ENCODE measurements at regions not wholly inside any gene's neighbourhood (a gene's known extent, or its start where the extent isn't known, plus 50 kb on each side); places are given as distances from the start of the nearest gene placed in this dataset.
"Not testable (repeated sequence)": the region's sequence is repeated elsewhere in the genome, so short reads cannot be mapped to it uniquely, and the experiment has no call there.

DNA sequence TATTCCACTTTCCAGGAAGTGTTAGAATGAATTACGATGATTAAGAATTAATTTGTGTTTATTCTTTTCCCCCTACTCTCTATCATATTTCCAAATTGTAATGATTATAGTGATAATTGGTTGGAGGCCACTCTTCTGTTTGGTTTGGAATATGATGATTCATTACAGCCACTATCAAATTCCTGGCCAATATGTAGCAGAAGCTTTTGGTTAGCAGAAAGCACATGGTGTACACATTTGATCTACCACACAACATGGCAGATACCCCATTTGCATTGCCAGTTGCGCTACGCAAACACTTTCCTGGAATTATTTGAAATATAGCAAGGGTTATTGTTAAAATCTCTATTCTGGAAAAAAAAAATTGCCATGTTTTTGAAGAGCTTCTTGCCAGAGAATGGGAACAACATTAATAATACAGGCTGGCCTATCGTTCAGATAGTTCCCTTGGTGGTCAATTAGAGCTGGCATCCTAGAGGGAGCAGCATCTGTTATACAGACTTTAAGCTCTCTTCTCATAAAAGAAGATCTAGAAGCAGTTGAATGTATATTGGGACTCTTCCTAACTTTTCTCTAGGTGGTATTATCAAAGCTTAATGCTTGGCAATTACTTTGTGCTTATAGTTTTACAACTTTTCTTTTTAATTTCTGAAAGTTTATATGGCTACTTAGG, 455.0 kb upstream of the ACTBL2 start:
- DNase-seq: no peak

DNA sequence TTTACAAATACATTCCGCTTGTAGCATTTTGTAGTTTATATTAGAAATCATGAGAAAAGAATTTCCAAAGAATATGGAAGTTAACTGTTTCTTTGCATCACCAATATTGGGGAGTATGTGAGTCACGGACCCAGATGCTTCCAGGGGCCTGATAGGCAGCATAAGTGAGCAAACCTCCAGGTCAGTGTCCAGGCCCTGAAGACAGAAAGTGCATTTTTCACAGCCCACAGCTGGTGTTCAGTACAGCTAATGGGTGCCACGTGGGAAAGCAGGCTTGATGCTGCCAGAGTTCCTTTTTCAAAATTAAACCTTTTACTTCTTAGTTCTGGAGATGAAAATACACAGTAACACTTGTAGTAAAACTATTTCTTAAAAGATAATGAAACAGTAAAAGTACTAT, 454.4 kb upstream of the ACTBL2 start:
- no peak for DNase-seq

DNA sequence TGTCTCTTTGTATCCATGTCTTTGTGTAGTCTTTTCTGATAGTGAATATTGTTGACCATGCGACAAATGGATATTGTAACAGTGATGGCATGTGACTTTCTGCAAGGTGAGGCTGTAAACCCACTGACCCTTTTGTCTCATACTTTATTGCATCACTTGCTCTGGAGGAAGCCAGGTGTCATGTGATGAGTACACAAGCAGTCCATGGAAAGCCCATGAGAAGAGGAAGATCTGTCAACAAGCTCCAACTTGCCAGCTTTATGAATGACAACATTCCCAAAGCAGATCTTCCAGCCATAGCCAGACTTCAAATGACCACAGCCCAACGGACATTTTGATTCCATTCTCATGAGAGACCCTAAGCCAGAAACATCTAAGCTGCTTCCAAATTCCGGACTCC, 450.1 kb upstream of the ACTBL2 start:
- DNase-seq: no peak

DNA sequence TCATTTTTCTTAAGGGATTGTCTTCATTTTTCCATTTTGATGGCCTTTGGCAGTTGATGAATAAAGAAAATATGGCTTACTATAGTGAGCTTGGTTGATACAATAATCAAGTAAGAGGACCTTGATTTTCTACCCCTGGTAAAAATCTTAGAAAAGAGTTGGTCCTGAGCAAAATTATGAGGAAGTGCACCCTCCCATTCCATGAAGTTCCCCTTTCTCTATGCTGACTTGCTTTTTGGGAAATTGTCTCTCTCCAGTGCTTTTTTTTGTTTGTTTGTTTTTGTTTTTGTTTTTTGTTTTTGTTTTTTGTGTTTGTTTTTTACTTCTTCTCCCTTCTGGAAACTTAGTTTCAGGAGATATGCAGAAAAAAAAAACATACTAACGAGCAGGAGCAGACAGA, 449.2 kb upstream of the ACTBL2 start:
- DNase-seq: no peak

DNA sequence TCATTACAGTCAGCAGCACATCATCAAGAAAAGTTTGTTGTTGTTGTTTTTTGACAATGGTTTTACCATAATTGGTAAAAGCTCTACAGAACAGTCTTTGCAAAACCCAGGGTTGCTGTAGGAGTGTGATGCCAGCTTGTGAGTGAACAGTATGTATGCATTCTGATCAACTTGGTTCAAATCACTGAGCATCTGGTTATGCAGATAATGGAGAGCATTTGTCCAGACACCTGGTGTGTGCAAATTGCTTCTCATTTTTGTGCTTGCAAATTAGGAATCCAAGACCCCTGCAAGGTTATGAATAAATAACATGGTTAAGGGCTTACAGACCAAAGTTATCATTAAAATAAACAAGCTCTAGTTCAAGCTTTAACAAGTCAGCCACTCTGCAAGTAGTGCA, 448.7 kb upstream of the ACTBL2 start:
- no peak for DNase-seq

DNA sequence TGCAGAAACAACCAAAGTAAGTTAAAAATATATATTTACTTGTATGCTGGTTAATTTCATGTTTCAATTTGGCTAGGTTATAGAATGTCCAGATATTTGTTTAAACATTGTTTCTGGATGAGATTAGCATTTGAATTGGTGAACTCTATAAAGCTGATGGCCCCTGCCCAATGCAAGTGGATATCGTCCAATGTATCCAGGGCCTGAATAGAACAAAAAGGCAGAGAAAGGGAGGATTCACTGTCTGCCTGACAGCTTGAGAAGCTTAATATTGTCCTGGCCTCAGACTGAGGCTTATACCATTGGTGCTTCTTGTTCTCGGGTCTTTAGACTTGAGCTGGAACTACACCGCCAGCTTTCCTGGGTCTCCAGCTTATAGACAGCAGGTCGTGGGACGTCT, 446.7 kb upstream of the ACTBL2 start:
- no peak for DNase-seq

DNA sequence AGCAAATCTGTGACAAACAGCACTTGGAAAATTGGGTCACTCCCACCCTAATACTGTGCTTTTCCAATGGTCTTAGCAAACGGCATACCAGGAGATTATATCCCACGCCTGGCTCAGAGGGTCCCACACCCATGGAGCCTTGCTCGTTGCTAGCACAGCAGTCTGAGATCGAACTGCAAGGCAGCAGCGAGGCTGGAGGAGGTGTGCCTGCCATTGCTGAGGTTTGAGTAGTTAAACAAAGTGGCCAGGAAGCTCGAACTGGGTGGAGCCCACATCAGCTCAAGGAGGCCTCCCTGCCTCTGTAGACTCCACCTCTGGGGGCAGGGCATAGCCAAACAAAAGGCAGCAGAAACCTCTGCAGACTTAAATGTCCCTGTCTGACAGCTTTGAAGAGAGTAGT, 440.5 kb upstream of the ACTBL2 start:
- DNase-seq: not testable (repeated sequence)

DNA sequence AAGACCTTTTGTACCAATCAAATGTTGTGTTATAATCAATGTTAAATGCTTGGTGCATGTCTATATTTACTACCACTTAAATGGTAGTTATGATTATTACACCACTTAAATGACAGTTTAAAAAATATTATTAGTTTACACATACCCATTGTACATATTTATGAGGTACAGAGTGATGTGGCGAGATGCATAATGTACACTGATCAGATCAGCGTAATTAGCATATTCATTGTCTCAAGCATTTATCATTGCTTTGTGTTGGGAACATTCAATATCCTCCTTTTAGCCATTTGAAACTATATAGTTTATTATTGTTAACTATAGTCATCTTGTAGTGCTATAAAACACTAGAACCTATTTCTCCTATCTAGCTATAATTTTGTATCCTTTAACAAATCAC, 434.4 kb upstream of the ACTBL2 start:
- DNase-seq: no peak

DNA sequence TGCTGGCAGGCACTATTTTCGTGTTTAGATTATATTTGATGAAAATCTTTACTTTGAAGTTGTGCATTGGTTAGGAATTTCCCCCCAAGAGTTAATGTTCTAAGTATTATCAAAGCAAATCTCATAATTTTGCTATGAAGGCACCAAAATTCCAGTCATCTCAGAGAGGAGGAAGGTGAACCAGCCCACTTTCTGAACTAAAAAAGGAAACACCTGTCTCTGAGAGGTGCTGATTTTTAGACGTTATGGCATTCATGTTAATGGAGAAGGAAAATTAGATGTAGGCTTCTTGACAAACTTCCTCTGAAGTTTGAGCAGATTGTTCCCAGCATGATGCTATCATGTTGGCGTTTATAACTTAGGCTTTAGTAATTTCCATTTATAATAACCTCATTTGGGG, 432.9 kb upstream of the ACTBL2 start:
- no peak for DNase-seq

DNA sequence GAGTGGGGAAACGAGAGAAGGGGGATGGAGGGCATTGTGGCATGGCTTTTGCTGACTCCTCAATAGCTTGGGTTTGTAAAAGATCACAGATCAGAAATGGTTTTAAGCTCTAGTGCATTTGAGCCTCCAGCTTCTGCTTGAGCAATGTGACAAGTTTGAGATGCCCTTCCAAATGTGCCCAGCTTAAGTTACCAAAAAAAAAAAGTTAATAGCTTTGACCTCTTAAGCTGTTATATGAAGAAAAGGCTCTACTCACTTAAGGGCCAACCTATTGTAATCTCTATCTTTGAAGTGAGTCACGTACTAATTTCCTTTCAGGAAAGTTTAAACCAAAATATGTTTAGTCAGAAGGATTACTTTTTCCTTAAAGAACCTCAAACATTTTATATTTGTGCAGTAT, 428.8 kb upstream of the ACTBL2 start:
- no peak for DNase-seq

DNA sequence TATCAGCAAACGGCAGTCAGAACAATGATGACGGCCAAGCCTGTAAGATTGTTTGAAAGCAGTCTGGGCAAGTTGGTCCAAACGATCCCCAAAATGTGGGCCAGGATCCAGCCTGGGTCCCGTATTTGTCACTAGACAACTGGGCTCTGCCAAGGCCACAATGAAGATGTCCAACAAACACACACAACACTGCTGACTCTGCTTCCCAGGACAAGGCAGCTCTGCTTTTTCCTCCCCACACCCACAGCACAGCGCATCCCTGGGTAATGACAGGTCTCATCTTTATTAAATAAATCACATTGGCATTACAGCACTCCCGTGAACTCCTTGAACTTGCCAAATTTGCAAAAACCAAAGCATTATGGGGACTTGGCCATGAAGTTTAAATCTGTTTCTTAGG, 424.1 kb upstream of the ACTBL2 start:
- DNase-seq: no peak

DNA sequence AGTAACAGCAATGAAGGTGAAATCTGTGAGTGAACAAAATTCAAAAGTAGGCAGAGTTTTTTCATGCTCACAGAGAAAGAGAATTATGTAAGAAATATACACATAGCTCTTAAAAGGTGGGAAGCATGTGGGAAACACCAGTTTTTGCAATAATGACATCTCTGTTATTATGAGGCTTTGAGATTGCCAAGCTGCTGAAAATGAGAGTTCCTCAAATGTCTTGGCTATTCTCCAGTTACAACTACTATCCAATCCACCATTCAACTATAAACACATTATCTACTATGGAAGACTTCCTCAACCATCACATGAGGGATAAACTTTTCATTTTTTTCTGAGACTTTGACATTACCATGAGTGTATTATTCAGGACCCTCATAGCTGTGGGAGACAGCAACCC, 420.8 kb upstream of the ACTBL2 start:
- DNase-seq: no peak

DNA sequence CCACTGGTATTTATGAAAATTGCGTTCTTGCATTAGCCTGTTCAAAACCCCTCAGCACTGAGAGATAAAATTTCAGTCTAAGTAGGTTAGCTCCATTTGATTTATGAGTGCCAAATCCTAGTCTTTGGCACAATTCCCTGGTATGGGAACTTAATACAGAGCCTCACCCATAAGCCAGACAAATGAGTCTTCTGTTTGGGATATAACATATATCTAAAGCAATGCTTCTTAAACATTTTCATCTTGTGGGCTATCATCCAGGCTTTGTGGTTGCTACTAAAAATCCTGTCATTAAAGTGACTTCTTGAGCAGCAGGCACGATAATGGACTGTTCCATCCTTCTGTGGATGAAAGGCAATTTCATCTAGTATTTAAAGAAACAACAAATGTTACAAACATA, 419.5 kb upstream of the ACTBL2 start:
- DNase-seq: no peak

DNA sequence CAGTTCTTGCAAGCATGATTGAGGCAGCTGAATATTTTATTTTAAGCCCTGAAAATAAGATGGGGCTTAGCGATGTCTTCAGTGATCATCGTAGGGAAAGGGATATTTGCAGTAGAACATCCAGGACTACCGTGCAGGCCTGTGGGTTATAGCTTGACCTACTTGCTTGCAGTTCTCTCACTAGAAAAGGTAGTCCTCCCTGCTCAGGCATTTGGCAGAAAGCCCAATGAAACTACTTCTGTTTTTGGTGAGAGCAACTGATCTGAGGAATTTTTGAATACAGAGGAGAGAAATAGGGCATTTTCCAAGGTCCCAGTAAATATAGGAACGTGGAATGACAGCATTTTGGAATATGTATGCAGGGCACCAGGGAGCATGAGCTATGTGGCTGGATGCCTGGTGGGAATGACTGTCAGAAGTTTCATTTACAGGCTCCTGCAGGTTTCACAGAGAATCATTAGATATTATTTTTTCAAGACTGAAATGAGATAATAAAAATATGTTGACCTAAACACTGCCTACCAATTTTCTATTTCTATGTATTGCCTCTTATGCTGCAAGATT, 417.9 kb upstream of the ACTBL2 start:
- no peak for DNase-seq

DNA sequence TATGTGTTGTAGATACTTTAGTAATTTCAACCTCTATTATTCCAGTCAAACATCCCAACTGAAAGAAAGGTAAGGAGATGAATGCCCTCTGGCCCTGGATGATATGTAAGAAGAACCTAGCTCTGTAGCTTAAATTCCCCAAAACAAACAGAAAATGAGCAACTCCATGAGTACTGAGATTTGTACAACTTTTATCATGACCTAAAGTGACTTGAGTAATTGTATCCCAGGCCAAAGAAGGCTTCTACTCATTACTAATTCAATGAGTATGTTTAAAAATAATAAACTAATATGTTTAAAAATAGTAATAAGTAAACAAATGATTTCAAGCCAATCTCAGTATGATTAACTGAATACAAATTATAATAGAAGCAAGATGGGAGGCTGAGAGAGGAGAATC, 414.0 kb upstream of the ACTBL2 start:
- no peak for DNase-seq

DNA sequence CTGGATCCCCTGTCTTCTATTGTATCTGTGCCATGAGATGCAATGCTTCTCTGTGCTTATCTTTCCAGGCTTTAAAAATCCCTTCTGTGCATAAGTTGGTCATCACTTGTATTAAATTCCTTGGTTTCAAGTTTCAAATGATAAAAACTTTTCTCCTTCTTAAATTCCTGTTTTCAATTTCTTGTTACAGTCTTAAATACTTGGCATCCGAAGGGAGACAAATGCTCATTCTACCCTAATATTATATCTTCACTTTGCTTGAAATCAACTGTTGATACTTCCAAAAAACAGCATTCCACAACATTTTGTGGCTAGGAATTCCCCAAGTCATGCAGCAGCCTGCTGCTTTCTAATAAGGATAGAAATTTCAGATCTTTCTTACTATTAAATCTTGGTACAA, 413.2 kb upstream of the ACTBL2 start:
- DNase-seq: no peak

DNA sequence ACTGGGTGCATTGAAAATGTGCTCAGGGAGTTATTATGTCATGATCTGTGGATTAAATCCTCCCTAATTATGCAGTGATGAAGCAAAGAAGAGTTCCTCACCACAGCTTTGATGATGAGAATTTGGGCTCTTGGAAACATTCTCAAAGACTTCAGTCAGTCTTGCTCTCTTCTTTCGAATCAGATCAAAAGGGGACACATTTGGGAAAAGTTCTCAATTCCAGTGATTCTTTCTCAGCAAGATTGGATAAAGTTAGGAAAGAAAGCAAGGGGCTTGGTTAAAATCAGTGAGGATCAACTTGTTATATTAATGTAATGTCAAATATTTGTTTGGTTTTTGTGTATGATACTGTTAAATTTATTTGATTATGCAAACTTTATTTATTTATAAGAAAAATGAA, 411.3 kb upstream of the ACTBL2 start:
- no peak for DNase-seq

DNA sequence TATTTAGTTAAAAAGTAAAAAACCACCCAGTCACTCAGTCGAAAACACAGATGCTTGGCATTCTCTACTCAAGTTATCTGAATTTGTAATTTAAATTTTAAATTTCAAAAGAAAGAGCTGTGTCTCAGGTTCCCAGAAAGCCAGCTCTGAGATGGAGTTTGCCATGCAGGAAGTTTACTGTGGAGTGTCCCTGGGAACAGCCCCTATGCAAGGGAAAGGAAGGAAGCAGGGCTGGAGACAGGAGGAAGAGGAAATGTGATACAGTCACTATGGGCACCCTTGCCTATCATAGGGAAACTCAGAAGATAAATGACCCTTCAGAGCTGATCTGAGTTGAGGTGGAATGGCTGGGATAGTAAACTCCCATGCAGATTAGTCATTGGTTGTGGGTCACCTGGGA, 408.8 kb upstream of the ACTBL2 start:
- DNase-seq: no peak

DNA sequence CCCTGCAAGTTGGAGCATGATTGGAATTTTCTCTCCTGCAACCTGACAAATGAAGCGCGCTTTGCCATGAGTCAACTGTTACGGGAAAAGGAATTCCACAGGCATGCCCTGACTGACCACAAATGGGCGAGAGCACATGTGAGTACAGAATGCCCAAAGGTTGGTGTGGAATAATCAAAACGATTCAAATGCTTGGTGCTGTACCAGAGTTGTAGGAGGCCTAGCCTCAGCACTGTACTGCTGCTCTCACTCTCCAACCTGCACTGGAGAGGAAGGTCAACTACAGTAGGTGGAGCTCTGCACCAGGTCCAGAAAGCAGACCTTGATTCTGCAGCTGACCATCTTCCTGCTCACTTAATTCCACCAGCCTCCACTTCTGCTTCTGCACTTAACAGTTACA, 406.9 kb upstream of the ACTBL2 start:
- DNase-seq: no peak

DNA sequence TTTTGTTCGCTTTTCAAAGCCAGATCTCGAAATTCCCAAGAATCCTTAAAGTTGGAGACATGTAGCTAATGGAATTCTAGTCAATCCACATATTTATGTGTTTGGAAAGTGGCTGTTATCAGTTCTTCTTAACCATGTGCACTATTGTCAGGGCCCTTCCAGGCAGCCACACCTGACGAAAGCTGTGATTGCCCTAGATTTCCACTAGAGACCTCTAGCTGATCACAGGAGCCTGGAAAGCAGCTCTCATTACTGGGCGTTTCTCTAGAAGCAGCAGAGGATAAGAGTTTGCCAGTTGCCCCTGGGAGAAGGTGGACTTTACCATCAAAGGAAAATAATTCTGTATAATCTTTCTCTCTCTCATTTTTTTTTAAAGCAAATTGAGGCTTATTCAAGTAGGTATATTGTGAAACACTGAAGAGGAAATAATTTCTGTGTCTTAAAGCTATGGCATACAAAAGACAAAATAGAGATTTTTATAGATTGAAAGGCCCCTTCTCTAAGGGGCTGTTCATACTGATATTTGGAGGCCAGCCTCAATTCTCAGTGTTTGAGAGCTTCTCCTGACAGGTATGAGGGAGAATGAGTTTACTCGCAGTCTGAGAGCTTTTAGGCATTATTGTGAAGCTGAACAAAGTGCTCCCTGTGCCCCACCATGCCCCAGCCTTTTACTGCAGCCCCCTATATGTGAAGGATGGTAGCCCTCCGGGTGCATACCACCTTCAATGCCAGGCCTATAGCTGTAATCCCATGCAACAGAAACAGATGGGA, 405.4 kb upstream of the ACTBL2 start:
- peak; percentile 18 for DNase-seq

DNA sequence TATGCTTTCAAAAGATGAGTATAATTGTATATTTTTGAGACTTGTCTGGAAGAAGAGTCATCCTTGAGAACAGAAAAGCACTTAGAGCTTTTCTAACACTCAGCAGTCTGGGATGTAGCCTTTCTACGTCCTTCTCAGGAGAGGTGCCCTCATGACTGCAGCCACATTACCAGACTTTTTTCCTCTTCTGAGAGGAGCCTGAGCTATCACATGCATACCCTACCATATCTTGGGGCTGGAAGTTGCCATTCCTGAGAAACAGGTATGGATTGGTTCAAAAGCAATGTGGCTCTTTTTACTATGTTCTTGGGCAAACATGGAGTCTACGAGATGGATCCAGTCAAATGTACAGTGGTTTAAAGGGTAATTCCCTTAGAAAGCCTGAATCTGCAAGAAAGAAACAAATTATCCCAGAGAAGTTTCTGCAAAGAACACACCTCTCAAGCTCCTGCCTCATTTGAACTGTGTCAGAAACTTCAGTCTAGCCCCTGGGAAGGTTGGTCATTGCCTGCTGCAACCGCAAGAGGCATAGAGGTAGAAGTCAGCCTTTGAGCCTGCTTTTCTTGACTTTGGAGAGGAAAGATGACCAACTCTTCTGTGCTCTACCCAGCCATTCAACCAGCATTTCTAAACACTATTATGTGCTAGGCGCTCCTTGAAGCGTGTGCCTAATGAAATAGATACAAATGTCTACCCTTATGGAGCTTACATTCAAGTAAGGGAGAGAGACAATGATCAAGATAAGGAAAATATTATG, 401.9 kb upstream of the ACTBL2 start:
- DNase-seq: no peak

DNA sequence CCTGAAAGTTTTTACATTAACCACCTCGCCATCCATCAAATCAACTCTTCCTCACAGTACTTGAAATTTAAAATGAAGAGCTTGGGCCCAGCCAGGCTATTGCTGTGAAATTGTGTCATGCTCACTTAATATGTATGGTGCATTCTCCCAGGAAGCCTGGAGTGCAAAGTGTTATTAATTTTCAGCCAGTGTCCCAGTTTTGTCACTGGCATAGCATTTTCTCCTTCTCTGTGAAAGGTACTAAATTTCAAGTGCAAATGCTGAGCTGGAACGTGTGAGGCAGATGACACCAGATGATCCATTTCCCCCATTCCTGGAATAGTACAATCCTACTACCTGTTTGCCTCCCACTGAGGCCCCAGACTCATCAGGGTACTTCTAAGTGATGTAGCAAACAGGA, 397.6 kb upstream of the ACTBL2 start:
- DNase-seq: no peak

DNA sequence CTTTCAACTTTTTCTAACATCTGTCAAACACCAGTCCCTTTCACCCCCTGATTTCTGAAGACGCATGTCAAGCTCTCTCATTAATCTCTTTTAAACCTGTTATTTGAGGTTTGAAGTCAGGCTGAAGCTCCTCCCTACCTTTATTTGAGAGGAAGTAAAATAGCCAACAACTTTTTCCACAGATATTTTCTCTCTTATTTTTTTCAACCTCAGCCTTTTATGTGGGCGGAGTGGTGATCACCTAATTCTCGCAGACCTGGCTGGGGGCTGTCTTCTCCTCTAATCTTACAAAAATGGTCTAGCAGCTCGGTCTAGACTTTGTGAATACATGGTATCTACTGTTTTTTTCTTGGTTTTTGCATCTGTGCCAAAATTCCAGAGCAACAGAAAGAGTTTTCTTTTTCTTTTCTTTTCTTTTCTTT, 395.7 kb upstream of the ACTBL2 start:
- no peak for DNase-seq

DNA sequence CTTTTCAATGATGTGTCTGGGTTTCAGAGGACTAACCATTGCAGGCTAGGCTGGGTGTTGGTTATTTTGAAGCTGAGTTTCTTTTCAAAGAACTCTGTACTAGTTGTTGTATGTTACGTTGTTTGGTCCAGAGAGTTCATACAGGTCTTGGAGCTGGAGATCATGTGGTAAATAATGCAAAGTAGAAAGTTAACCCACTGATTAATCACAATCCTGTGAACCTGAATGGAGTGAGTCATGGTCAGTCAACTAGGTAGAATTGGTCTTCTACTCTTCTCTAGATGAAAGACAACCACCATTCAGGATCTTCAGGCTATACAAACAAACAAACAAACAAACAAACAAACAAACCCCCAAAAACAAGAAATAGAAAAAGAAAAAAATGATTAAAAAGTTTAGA, 388.9 kb upstream of the ACTBL2 start:
- DNase-seq: no peak
